HG02973 (cell line): ENCODE measurements at regions not wholly inside any gene's neighbourhood (a gene's known extent, or its start where the extent isn't known, plus 50 kb on each side); places are given as distances from the start of the nearest gene placed in this dataset.
"Not testable (repeated sequence)": the region's sequence is repeated elsewhere in the genome, so short reads cannot be mapped to it uniquely, and the experiment has no call there.

Experiments used
- ATAC-seq: cut with Tn5 transposase; IDR thresholded peaks from one replicate; pipeline ENCODE4 v1.9.1; 2021; ENCODE audit warnings: moderate library complexity; ENCODE audit not compliant: unreplicated experiment

DNA sequence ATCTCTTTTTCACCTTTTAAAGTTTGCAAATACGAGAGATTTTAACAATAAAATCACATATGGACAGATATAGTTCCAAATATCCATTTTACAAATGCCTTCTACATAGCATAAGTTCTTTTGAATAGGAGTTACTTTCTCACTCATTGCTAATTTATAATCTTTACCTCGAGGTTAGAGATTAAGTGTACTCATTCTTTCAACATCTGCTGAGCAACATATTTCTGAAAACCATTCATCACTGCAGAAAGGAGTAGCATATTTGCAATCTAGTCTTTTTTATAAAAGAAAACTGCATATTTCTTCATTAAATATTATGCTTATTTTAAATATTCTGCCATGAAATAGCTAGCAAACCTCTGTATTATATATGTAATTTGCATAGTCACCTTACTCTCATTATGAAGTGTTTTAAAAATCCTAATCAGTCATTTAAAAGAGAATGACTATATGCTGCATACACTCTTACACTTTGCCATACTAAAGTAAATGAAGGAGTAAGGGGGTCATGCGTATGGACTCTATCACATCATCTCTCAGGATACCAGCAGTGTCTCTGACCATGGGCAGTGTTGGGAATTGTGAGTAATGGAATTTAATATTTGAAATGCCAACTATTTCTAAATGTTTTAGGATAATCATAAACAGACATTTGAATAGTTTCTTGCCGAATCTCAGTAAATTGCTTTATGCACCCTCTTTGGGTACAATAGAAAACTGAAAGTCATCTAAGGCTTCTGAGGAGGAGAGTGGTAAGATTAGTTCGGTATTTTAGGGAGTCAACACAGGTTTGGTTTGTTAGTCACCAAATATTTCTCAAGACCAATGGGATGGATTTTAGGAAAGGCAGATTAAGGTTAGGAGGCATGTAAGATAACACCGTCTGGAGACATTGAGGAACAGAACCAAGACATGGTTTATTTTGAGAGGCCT lies 524.8 kb upstream of the ATP2B1 start:
- no peak for ATAC-seq

DNA sequence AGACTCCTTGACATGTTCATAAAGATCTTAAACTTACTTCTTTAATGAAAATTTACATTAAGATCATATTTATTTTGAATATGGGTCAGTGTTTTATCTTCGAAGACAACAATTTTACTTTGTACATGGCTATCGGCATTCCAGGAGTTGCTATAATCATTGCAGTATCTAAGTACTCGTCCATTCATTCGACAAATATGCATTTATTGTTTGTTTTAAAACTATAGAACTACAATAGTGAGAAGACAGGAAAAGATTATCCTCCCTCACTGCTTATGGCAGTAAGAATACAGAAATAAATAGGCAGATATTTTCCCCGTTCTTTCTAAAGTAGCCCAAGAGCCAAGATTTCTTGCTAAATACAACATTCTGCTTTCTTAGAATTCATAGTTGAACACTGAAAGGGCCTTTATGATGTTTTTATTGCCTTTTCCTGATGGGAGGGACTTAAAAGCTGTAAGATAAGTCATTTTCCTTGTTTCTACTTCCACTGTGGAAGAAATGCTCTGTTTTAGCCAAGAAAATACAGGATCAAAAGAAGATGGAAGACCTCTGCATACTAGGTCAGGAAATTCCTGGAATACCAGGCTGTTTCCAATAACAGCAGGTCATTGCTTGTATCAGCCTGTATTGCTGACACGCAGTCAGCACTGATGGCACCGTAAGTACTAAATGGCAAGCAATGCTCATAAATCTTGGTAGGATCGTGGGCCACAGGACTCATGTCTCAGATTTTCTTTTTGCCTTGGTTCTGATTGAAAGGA lies 521.0 kb upstream of the ATP2B1 start:
- no peak for ATAC-seq

GRCh38 chr12:90226211-90226610 lies 517.6 kb upstream of the ATP2B1 start:
- ATAC-seq: no peak

DNA sequence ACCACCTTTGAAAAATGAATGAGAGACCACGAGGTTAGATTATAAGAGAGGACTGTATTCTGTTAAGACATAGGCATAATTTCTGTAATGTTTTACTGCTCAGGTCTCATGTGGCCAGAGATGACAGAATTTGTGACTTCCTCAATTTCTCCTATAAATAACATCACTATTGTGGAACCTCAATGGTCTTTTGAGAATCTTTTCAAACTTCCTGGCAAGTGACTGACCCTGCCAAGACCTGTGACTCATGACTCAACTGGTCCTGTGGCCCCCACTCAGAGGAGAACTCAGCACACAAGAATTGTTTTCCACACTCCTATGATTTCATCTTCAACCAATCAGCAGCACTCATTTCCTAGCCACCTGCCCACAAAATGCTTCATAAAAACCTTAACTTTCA lies 508.2 kb upstream of the ATP2B1 start:
- ATAC-seq: no peak

DNA sequence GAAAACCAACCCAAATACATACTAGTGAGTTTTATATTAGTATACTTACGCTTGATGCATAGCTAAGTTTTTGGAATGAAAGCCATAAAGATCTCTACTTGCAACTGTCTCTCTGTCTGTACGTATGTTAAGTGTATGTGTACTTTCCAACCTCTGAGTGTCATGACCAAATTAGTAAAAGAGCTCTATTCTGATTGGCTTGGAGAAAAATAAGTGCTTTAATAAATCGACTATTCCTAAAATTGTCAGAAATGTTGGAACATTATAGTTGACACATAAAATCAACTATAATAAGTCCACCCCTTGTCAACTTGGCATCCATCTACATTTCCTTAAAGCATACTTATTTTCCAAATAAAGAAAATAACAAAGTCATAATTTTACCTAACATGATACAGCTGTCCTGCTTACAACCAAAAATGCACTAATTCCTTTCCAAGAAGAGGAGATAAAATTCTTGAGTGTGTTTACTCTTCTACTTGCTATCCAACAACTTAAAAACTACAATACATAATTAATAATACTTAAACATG lies 507.4 kb upstream of the ATP2B1 start:
- no peak for ATAC-seq

DNA sequence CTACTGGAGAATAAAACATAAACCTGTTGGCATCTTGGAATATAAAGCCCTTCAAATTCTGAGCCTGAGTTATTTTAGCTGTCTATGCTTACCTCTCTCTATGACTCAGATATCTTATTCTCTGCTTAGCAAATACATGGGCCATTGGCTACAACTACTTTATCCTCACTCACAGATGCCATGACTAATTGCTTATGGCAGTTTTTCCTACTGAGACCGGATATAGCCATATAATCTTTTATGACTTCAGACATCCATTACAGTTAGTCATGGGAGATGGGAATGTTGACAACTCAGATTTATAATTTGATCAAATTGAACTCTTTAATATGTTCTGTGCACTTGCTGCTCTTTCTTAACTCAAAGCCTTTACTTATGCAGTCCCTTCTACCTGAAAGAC lies 502.4 kb upstream of the ATP2B1 start:
- ATAC-seq: no peak

DNA sequence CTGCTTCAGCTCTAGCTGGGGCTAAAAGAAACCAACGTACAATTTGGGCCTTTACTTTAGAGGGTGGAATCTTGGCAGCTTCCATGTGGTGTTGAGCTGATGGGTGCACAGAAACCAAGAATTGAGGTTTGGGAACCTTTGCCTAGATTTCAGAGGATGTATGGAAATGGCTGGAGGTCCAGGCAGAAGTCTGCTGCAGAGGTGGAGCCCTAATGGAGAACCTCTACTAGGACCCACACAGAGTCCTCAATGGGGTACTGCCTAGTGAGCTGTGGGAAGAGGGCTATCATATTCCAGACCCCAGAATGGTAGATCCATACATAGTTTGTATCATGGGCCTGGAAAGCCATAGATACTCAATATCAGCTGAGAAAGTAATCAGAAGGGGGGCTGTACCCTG lies 500.4 kb upstream of the ATP2B1 start:
- no peak for ATAC-seq

GRCh38 chr12:90208379-90208778 lies 499.7 kb upstream of the ATP2B1 start:
- ATAC-seq: not testable (repeated sequence)

DNA sequence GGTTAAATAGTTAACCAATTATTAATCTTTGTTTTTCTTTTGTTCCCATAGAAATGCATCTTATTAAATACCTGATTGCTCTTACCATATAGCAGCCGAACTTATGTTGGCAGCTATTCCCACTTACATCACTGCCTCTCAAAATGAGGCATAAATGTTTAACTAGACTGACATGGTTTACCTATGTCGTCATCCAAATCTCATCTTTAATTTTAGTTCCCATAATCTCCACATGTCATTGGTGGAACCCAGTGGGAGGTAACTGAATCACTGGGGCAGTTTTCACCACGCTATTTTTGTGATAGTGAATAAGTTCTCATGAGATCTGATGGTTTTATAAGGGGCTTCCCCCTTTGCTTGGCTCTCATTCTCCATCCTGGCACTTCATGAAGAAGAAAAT lies 499.2 kb upstream of the ATP2B1 start:
- ATAC-seq: no peak

- ATAC-seq: no peak
These were observed 496.5 kb upstream of the ATP2B1 start for GRCh38 chr12:90205165-90205564.

- no peak for ATAC-seq
These were observed 494.9 kb upstream of the ATP2B1 start for GRCh38 chr12:90203556-90203955.

DNA sequence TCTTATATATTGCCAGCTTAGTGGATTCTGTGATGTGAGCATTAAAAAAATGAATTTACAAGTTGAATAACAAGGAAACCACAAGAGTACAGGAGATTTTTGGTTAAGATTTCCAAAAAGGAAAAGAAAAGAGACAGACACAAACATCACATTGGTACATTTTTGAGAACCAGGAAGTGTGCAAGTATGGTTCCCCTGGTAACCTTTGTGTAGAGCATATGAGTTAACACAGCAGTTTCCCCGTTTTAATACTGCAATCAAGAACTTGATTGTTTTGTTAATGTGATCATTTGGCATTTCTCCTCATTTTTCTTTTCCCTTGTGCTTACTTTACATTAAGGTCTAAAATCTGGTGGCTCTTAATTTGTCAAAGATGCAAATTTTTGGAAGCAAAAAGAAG lies 490.4 kb upstream of the ATP2B1 start:
- ATAC-seq: no peak

DNA sequence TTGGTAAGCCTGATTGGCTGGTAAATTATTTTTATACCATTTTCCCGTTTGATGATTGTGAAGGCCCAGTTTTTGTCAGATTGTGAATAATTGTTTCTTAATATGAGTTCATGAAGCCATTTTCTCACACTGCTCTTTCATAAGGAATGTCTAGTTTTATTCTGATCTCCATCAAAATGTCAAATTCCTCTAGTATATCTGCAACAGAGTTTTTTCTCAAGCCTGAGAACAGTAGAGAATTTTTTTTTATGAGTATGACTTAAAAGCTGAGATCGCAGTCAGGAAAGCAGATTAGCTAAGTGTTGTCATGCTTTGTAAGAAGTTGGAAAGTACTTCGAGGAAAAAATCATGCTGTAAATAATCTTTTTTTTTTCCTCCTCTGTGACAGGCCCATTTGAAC lies 484.9 kb upstream of the ATP2B1 start:
- ATAC-seq: no peak

GRCh38 chr12:90188857-90189256 lies 480.2 kb upstream of the ATP2B1 start:
- ATAC-seq: no peak

DNA sequence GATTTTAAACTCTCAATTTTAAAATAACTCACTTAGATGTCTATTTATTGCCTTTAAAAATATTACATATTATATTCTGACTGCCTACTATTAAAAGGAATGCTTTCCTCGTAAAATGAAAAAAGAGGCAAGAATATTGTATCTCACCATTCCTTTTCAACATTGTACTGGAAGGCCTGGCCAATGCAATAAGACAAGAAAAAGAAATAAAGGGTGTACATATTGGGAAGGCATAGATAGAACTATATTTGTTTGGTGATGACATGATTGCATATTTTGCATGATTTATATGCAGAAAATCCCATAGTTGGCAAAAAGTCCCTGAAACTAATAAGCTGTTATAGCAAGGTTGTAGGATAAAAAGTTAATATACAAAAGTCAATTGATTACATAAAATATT lies 474.6 kb upstream of the ATP2B1 start:
- ATAC-seq: no peak

DNA sequence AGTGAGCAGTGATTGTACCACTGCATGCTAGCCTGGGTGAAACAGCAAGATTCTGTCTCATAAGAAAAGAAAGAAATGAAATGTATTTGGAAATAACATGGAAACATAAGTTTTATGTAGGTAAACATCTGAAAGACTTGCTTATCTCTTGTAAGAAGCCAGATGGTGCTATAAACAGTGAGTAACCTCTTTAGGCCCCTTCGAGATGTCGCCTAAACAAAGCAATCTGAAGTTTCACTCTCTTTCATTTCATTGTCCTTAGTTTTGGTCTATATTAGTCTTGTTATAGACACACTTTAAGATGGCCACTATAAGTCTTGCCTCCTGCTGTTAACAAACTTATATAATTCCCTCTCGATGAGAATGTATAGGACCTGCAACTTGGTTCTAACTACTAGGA lies 472.6 kb upstream of the ATP2B1 start:
- no peak for ATAC-seq

DNA sequence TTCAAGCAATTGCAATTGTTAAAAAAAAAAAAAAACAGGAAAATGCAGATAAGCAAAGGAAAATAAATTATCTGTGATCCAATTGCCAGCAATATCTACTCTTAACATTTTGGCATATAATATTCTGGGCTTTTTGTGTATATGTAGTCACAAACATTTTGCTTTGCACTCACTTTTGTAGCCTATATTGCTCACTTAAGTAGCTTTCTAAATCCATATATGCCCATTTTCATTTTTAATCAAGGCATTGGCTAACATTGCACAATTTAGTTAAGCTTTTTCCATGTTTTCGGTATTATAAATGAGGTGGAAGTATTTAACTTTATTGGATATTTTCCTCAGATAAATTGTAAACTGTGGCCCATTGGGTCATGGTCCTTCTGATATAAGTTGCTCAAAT lies 466.3 kb upstream of the ATP2B1 start:
- no peak for ATAC-seq

GRCh38 chr12:90174198-90174510 lies 465.5 kb upstream of the ATP2B1 start:
- ATAC-seq: peak; percentile 69

- no peak for ATAC-seq
These were observed 465.0 kb upstream of the ATP2B1 start for GRCh38 chr12:90173499-90174197.

DNA sequence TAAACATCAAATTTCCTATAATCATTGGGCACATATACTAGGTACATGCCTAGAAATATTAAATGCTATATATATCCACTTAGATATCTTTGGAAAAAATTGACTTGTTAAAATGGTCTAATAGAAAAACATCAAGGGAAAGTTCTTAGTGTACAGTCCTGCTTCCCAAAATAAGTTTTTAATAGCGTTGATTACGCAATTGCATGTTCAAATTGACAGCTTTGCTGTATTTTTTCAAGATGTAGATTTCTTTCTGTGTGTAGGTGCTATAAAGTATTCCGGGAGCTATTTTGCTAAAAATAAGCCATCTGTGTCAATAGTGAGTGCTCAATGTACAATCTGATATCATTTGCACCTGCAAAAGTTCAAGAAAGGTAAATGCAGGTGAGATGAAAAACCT lies 463.9 kb upstream of the ATP2B1 start:
- no peak for ATAC-seq

DNA sequence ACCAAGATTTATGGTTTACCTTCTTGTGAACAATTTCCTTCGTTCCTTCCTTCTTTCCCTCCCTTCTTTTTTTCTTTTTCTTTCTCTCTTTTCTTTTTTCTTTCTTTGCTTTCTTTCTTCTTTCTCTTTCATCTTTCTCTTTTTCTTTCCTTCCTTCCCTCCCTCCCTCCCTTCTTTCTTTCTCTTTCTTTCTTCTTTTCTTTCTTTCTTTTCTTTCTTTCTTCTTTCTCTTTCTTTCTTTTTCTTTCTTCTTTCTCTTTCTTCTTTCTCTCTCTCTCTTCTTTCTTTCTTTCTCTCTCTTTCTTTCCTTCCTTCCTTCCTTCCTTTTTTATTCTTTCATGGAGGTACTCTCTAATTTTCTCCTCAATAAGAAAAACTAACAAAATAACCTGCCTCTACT lies 462.1 kb upstream of the ATP2B1 start:
- ATAC-seq: no peak
